ENCODE measurements at regions not wholly inside any gene's neighbourhood (a gene's known extent, or its start where the extent isn't known, plus 50 kb on each side); places are given as distances from the start of the nearest gene placed in this dataset.

DNA sequence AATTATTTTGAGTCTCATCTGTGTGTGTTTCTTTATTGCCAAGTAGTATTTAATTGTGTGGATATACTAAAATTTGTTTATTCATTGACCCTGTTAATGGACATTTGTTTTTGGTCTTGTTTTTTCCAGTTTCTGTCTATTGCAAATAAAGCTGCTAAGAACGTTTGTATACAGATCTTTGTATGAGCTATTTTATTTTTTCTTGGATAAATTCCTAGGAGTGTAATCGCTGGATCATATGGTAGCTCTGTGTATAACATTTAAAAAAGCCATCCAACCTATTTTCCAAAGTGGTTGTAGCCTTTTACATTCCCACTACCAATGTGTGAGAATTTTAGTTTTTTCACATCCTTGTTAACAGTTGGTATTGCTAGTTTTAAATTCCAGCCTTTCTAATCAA, 382.7 kb upstream of the USP24 start:
- TF ChIP-seq, protein P1, sequence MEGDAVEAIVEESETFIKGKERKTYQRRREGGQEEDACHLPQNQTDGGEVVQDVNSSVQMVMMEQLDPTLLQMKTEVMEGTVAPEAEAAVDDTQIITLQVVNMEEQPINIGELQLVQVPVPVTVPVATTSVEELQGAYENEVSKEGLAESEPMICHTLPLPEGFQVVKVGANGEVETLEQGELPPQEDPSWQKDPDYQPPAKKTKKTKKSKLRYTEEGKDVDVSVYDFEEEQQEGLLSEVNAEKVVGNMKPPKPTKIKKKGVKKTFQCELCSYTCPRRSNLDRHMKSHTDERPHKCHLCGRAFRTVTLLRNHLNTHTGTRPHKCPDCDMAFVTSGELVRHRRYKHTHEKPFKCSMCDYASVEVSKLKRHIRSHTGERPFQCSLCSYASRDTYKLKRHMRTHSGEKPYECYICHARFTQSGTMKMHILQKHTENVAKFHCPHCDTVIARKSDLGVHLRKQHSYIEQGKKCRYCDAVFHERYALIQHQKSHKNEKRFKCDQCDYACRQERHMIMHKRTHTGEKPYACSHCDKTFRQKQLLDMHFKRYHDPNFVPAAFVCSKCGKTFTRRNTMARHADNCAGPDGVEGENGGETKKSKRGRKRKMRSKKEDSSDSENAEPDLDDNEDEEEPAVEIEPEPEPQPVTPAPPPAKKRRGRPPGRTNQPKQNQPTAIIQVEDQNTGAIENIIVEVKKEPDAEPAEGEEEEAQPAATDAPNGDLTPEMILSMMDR (IDR thresholded peaks at IDR 0.05 in 8 of 11, conservative IDR thresholded peaks at IDR 0.05 in 3 of 11), result no peak
- no peak for TF ChIP-seq POLR2A (IDR thresholded peaks at IDR 0.05)
